CD4-positive, alpha-beta memory T cell (primary cell): ENCODE measurements at regions not wholly inside any gene's neighbourhood (a gene's known extent, or its start where the extent isn't known, plus 50 kb on each side); places are given as distances from the start of the nearest gene placed in this dataset.

ENCODE experiments used
- CTCF ChIA-PET: fragments of 350-600 bp; sonication (Branson Sonifier 250); formaldehyde crosslinking; loops from one replicate; lab custom pipeline; 2021; ENCODE audit warnings: inconsistent platforms; ENCODE audit not compliant: partially characterized antibody; lab: Charles Lee
- POLR2A ChIA-PET: fragments of 350-600 bp; sonication (Branson Sonifier 250); formaldehyde crosslinking; loops from one replicate; lab custom pipeline; 2021; ENCODE audit not compliant: partially characterized antibody; lab: Charles Lee
- DNase-seq, 5 donors: peaks; one replicate each; pipeline versions ENCODE4 v3.0.0 to v3.0.0-alpha.2; 2020 to 2022; ENCODE audit warnings: mixed read lengths in 1 of 5
- H3K27ac ChIP-seq: one replicate; pipeline ENCODE4 v1.7.0; 2013; ENCODE audit warnings: low read depth, low read length
- H3K27me3 ChIP-seq: 2 replicates; pipeline ENCODE4 v1.7.0; 2013; ENCODE audit warnings: mild to moderate bottlenecking, low read length, moderate library complexity; ENCODE audit not compliant: insufficient read depth
- H3K36me3 ChIP-seq: 2 replicates; pipeline ENCODE4 v1.7.0; 2013; ENCODE audit warnings: mild to moderate bottlenecking, low read length, moderate library complexity; ENCODE audit not compliant: insufficient read depth
- H3K4me1 ChIP-seq: 2 replicates; pipeline ENCODE4 v1.7.0; 2013; ENCODE audit warnings: mild to moderate bottlenecking, low read length, moderate library complexity; ENCODE audit not compliant: insufficient read depth
- H3K4me3 ChIP-seq, 2 donors: one replicate each; pipeline ENCODE4 v1.7.0; 2013; ENCODE audit warnings: low read length in 2 of 2, mild to moderate bottlenecking in 1 of 2
- H3K9me3 ChIP-seq, 2 donors: one replicate each; pipeline ENCODE4 v1.7.0; 2013; ENCODE audit warnings: low read length in 2 of 2, control low read depth in 1 of 2; ENCODE audit not compliant: control insufficient read depth in 1 of 2
- H3K27ac Mint-ChIP-seq, 7 donors: one replicate each; pipeline ENCODE4 v1.8.0; 2020 to 2021; ENCODE audit warnings: mixed read lengths in 7 of 7, mild to moderate bottlenecking in 6 of 7, inconsistent platforms in 3 of 7, moderate library complexity in 3 of 7
- H3K27me3 Mint-ChIP-seq, 2 donors: one replicate each; pipeline ENCODE4 v1.8.0; 2020 to 2021; ENCODE audit warnings: mixed read lengths in 2 of 2
- H3K36me3 Mint-ChIP-seq, 2 donors: one replicate each; pipeline ENCODE4 v1.8.0; 2020 to 2021; ENCODE audit warnings: mixed read lengths in 2 of 2, inconsistent platforms in 1 of 2, mild to moderate bottlenecking in 1 of 2
- H3K4me1 Mint-ChIP-seq, 4 donors: one replicate each; pipeline ENCODE4 v1.8.0; 2020 to 2021; ENCODE audit warnings: mixed read lengths in 4 of 4, mild to moderate bottlenecking in 1 of 4
- H3K4me3 Mint-ChIP-seq, 8 donors: one replicate each; pipeline ENCODE4 v1.8.0; 2020 to 2021; ENCODE audit warnings: mixed read lengths in 8 of 8, mild to moderate bottlenecking in 7 of 8, moderate library complexity in 6 of 8, inconsistent platforms in 3 of 8
- H3K9me3 Mint-ChIP-seq, 8 donors: one replicate each; pipeline ENCODE4 v1.8.0; 2020 to 2021; ENCODE audit warnings: mixed read lengths in 8 of 8, mild to moderate bottlenecking in 5 of 8, inconsistent platforms in 3 of 8, moderate library complexity in 1 of 8
- intact Hi-C: fragments of 100-400 bp; cut with micrococcal nuclease; formaldehyde crosslinking; loops from one replicate; pipeline ENCODE4 v1.15.1; 2023

GRCh38 chr5:173783371-173783770, 104.8 kb upstream of the CPEB4 start:
- Mint-ChIP-seq H3K4me1 (peaks cover 8 to 51% (median 15%) of the 10 kb centered on the region in 4 donors), H3K4me3 (no peak overlapping the region), H3K36me3 (no peaks in the 10 kb centered on the region), H3K9me3 (no peaks in the 10 kb centered on the region), H3K27ac (peak overlapping the region in 6 of 7 donors; percentile 22 to 81 (median 50)), H3K27me3 (no peaks in the 10 kb centered on the region)
- ChIA-PET POLR2A (interaction anchor here (1.0 to 1.2 kb wide), 2 partner anchors 101 to 135 kb away, joined by 4 to 5 read pairs; no protein-coding TSS in a partner anchor), CTCF (no interaction called here)
- no peak overlapping the region for H3K27ac ChIP-seq
- peaks cover 21% of the 10 kb centered on the region for H3K4me1 ChIP-seq
- no peaks in the 10 kb centered on the region for H3K27me3 ChIP-seq
- no peaks in the 10 kb centered on the region for H3K36me3 ChIP-seq
- intact Hi-C loops, result loop anchor here (2.0 to 10.0 kb wide), 3 partner anchors 105 to 169 kb away; partner anchors contain the start of genes BOD1 and CPEB4
- no peak overlapping the region for H3K4me3 ChIP-seq
- DNase-seq, result no peak
- H3K9me3 ChIP-seq, result no peaks in the 10 kb centered on the region

GRCh38 chr5:173785400-173785799, 102.7 kb upstream of the CPEB4 start:
- peaks cover 8 to 43% (median 15%) of the 10 kb centered on the region in 4 donors for H3K4me1 Mint-ChIP-seq
- no peak for DNase-seq
- H3K27ac ChIP-seq, result no peak overlapping the region
- no peaks in the 10 kb centered on the region for H3K27me3 ChIP-seq
- intact Hi-C loops, result loop anchor here (10.0 kb wide), 1 partner anchor 171 kb away; the partner anchor contains the start of gene BOD1
- ChIA-PET CTCF (interaction anchor here (1.7 kb wide), 1 partner anchor 140 kb away, joined by 4 read pairs; no protein-coding TSS in a partner anchor), POLR2A (no interaction called here)
- no peaks in the 10 kb centered on the region for H3K36me3 ChIP-seq
- no peaks in the 10 kb centered on the region for H3K36me3 Mint-ChIP-seq
- H3K9me3 Mint-ChIP-seq, result no peaks in the 10 kb centered on the region
- no peak overlapping the region for H3K4me3 Mint-ChIP-seq
- no peak overlapping the region for H3K4me3 ChIP-seq
- peak overlapping the region in 1 of 7 donors; percentile 22 for H3K27ac Mint-ChIP-seq
- H3K4me1 ChIP-seq, result peaks cover 21% of the 10 kb centered on the region
- no peaks in the 10 kb centered on the region for H3K27me3 Mint-ChIP-seq
- H3K9me3 ChIP-seq, result no peaks in the 10 kb centered on the region

GRCh38 chr5:173785866-173786265, 102.3 kb upstream of the CPEB4 start:
- H3K27me3 Mint-ChIP-seq, result no peaks in the 10 kb centered on the region
- Histone ChIP-seq H3K9me3 (no peaks in the 10 kb centered on the region), H3K4me3 (no peak overlapping the region), H3K27me3 (no peaks in the 10 kb centered on the region), H3K36me3 (no peaks in the 10 kb centered on the region), H3K27ac (no peak overlapping the region), H3K4me1 (peaks cover 21% of the 10 kb centered on the region)
- no peaks in the 10 kb centered on the region for H3K36me3 Mint-ChIP-seq
- ChIA-PET POLR2A (no interaction called here), CTCF (interaction anchor here (1.7 kb wide), 1 partner anchor 140 kb away, joined by 4 read pairs; no protein-coding TSS in a partner anchor)
- DNase-seq, result no peak
- intact Hi-C loops, result loop anchor here (10.0 kb wide), 1 partner anchor 171 kb away; the partner anchor contains the start of gene BOD1
- H3K9me3 Mint-ChIP-seq, result no peaks in the 10 kb centered on the region
- peaks cover 8 to 39% (median 15%) of the 10 kb centered on the region in 4 donors for H3K4me1 Mint-ChIP-seq
- H3K27ac Mint-ChIP-seq, result no peak overlapping the region
- H3K4me3 Mint-ChIP-seq, result no peak overlapping the region

- no peaks in the 10 kb centered on the region for H3K36me3 ChIP-seq
- H3K27ac Mint-ChIP-seq, result peak overlapping the region in 1 of 7 donors; percentile 76
- H3K27me3 ChIP-seq, result no peaks in the 10 kb centered on the region
- H3K4me3 Mint-ChIP-seq, result no peak overlapping the region
- H3K4me1 Mint-ChIP-seq, result peaks cover 7 to 37% (median 13%) of the 10 kb centered on the region in 4 donors
- no peaks in the 10 kb centered on the region for H3K27me3 Mint-ChIP-seq
- H3K9me3 Mint-ChIP-seq, result no peaks in the 10 kb centered on the region
- no peaks in the 10 kb centered on the region for H3K36me3 Mint-ChIP-seq
- DNase-seq, result no peak
- H3K9me3 ChIP-seq, result no peaks in the 10 kb centered on the region
- intact Hi-C loops, result loop anchor here (10.0 kb wide), 1 partner anchor 172 kb away; the partner anchor contains the start of gene BOD1
- H3K4me3 ChIP-seq, result no peak overlapping the region
- no peak overlapping the region for H3K27ac ChIP-seq
- ChIA-PET POLR2A (no interaction called here), CTCF (interaction anchor here (1.7 kb wide), 1 partner anchor 139 kb away, joined by 4 read pairs; no protein-coding TSS in a partner anchor)
- H3K4me1 ChIP-seq, result peaks cover 18% of the 10 kb centered on the region
These were observed 101.6 kb upstream of the CPEB4 start for GRCh38 chr5:173786286-173787187.

- Mint-ChIP-seq H3K27me3 (no peaks in the 10 kb centered on the region), H3K4me1 (peaks cover 0 to 21% (median 2%) of the 10 kb centered on the region in 4 donors), H3K36me3 (no peaks in the 10 kb centered on the region), H3K9me3 (no peaks in the 10 kb centered on the region), H3K4me3 (peak overlapping the region in 1 of 8 donors; percentile 12), H3K27ac (no peak overlapping the region)
- Histone ChIP-seq H3K4me1 (peaks cover 5% of the 10 kb centered on the region), H3K9me3 (no peaks in the 10 kb centered on the region), H3K27me3 (no peaks in the 10 kb centered on the region), H3K36me3 (no peaks in the 10 kb centered on the region), H3K4me3 (no peak overlapping the region), H3K27ac (no peak overlapping the region)
- ChIA-PET POLR2A (interaction anchor here (0.9 kb wide), 1 partner anchor 20 kb away, joined by 3 read pairs; no protein-coding TSS in a partner anchor), CTCF (no interaction called here)
- intact Hi-C loops, result loop anchor here (10.0 kb wide), 1 partner anchor 174 kb away; the partner anchor contains the start of gene BOD1
- no peak for DNase-seq
These were observed 98.9 kb upstream of the CPEB4 start for GRCh38 chr5:173789031-173789920.

GRCh38 chr5:173790177-173790719, 97.9 kb upstream of the CPEB4 start:
- Histone ChIP-seq H3K36me3 (no peaks in the 10 kb centered on the region), H3K4me3 (no peak overlapping the region), H3K27ac (no peak overlapping the region), H3K27me3 (no peaks in the 10 kb centered on the region), H3K4me1 (peaks cover 5% of the 10 kb centered on the region), H3K9me3 (no peaks in the 10 kb centered on the region)
- Mint-ChIP-seq H3K27me3 (no peaks in the 10 kb centered on the region), H3K27ac (peak overlapping the region in 1 of 7 donors; percentile 24), H3K4me3 (no peak overlapping the region), H3K4me1 (peaks cover 0 to 16% (median 3%) of the 10 kb centered on the region in 4 donors), H3K36me3 (no peaks in the 10 kb centered on the region), H3K9me3 (no peaks in the 10 kb centered on the region)
- intact Hi-C loops, result no loop called here
- DNase-seq, result no peak
- CTCF ChIA-PET, result interaction anchor here (1.6 kb wide), 1 partner anchor 135 kb away, joined by 6 read pairs; no protein-coding TSS in a partner anchor
- POLR2A ChIA-PET, result no interaction called here
